GM19240 (cell line): ENCODE measurements at regions not wholly inside any gene's neighbourhood (a gene's known extent, or its start where the extent isn't known, plus 50 kb on each side); places are given as distances from the start of the nearest gene placed in this dataset.

Experiments
- DNase-seq: peaks from one replicate; pipeline ENCODE4 v3.0.0; 2011; ENCODE audit warnings: low spot score; ENCODE audit not compliant: insufficient read length

- no peak for DNase-seq
Observed at GRCh38 chr6:159118924-159119323, 50.3 kb upstream of the FNDC1 start.

GRCh38 chr6:159117563-159117962, 51.6 kb upstream of the FNDC1 start:
- DNase-seq: no peak

- DNase-seq: no peak
Observed at GRCh38 chr6:159117046-159117445, 52.2 kb upstream of the FNDC1 start.

- no peak for DNase-seq
Observed at GRCh38 chr6:159116343-159116742, 52.9 kb upstream of the FNDC1 start.

GRCh38 chr6:159114569-159114968, 54.6 kb upstream of the FNDC1 start:
- DNase-seq: no peak

- DNase-seq: no peak
Observed at GRCh38 chr6:159113223-159113622, 56.0 kb upstream of the FNDC1 start.

- DNase-seq: no peak
Observed at GRCh38 chr6:159112714-159113113, 56.5 kb upstream of the FNDC1 start.

- DNase-seq: no peak
Observed at GRCh38 chr6:159110748-159111147, 58.5 kb upstream of the FNDC1 start.

GRCh38 chr6:159110013-159110412, 59.2 kb upstream of the FNDC1 start:
- DNase-seq: no peak

- DNase-seq: no peak
Observed at GRCh38 chr6:159109391-159109790, 59.8 kb upstream of the FNDC1 start.

- no peak for DNase-seq
Observed at GRCh38 chr6:159108426-159108985, 60.7 kb upstream of the FNDC1 start.

GRCh38 chr6:159107451-159108260, 61.5 kb upstream of the FNDC1 start:
- DNase-seq: no peak

GRCh38 chr6:159106627-159107241, 61.9 kb upstream of the TAGAP start:
- DNase-seq: no peak

GRCh38 chr6:159105716-159106115, 60.9 kb upstream of the TAGAP start:
- DNase-seq: no peak

GRCh38 chr6:159104931-159105330, 60.1 kb upstream of the TAGAP start:
- no peak for DNase-seq

GRCh38 chr6:159104163-159104925, 59.6 kb upstream of the TAGAP start:
- peak; percentile 50 for DNase-seq

GRCh38 chr6:159103396-159104162, 58.8 kb upstream of the TAGAP start:
- no peak for DNase-seq

- no peak for DNase-seq
Observed at GRCh38 chr6:159102373-159103160, 57.8 kb upstream of the TAGAP start.

GRCh38 chr6:159101656-159102055, 56.9 kb upstream of the TAGAP start:
- DNase-seq: no peak

GRCh38 chr6:159100395-159101182, 55.8 kb upstream of the TAGAP start:
- no peak for DNase-seq
